ENCODE measurements at regions not wholly inside any gene's neighbourhood (a gene's known extent, or its start where the extent isn't known, plus 50 kb on each side); places are given as distances from the start of the nearest gene placed in this dataset.

DNA sequence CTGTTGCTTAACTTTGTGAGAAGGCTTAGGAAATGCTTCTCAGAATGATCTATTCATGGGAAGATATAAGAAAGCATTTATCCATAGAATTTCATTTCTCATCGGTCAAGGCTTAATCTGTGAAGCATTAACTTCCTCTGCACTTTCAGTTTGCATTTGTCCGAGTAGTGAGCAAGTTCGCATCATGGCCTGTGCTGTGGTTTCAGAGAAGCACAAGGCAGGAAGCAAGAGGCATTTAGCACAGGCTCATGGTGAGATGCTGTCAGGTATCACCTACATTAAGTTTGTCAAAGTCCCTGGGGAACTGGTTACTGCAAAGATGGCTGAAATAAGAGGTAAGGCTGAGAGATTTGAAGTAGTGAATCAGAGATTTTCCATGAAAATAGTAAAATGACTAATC is 244.9 kb downstream of the NAP1L3 start:
- TF ChIP-seq, protein P1, sequence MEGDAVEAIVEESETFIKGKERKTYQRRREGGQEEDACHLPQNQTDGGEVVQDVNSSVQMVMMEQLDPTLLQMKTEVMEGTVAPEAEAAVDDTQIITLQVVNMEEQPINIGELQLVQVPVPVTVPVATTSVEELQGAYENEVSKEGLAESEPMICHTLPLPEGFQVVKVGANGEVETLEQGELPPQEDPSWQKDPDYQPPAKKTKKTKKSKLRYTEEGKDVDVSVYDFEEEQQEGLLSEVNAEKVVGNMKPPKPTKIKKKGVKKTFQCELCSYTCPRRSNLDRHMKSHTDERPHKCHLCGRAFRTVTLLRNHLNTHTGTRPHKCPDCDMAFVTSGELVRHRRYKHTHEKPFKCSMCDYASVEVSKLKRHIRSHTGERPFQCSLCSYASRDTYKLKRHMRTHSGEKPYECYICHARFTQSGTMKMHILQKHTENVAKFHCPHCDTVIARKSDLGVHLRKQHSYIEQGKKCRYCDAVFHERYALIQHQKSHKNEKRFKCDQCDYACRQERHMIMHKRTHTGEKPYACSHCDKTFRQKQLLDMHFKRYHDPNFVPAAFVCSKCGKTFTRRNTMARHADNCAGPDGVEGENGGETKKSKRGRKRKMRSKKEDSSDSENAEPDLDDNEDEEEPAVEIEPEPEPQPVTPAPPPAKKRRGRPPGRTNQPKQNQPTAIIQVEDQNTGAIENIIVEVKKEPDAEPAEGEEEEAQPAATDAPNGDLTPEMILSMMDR (conservative IDR thresholded peaks at IDR 0.05) = no peak
- no peak for TF ChIP-seq ZFX (IDR thresholded peaks at IDR 0.05)

Data from C4-2B (cell line).